ENCODE measurements at regions not wholly inside any gene's neighbourhood (a gene's known extent, or its start where the extent isn't known, plus 50 kb on each side); places are given as distances from the start of the nearest gene placed in this dataset.
"Not testable (repeated sequence)": the region's sequence is repeated elsewhere in the genome, so short reads cannot be mapped to it uniquely, and the experiment has no call there.

- Histone ChIP-seq H3K9me2 (ENCODE audit: low read depth, low read length) (no peaks in the 10 kb centered on the region), H2AFZ (ENCODE audit: low read length) (no peak overlapping the region), H4K20me1 (ENCODE audit: insufficient read depth, low read length) (no peaks in the 10 kb centered on the region), H3K9ac (ENCODE audit: low read length) (no peak overlapping the region), H3K27me3 (ENCODE audit: insufficient read depth, low read length) (no peaks in the 10 kb centered on the region), H3K4me2 (ENCODE audit: low read length) (no peak overlapping the region), H3K9me3 (ENCODE audit: low read length) (no peaks in the 10 kb centered on the region), H3K36me3 (ENCODE audit: insufficient read depth, low read length) (no peaks in the 10 kb centered on the region), H3K4me1 (ENCODE audit: insufficient read depth, low read length, severe bottlenecking) (no peaks in the 10 kb centered on the region), H3K79me2 (ENCODE audit: insufficient read depth, low read length) (no peaks in the 10 kb centered on the region), H3K4me3 (ENCODE audit: low read depth, low read length, poor library complexity, severe bottlenecking) (no peak overlapping the region), H3K27ac (ENCODE audit: low read depth, low read length, poor library complexity, severe bottlenecking) (no peak overlapping the region), H3F3A (ENCODE audit: insufficient read depth, low read length) (no peaks in the 10 kb centered on the region)
- TF ChIP-seq EZH2 (IDR thresholded peaks at IDR 0.05; ENCODE audit: borderline replicate concordance, low read length) (no peak), CTCF (IDR thresholded peaks at IDR 0.05; ENCODE audit: low read length) (no peak)
Observed at GRCh38 chr5:10017786-10018185, 231.9 kb downstream of the ATPSCKMT start.

DNA sequence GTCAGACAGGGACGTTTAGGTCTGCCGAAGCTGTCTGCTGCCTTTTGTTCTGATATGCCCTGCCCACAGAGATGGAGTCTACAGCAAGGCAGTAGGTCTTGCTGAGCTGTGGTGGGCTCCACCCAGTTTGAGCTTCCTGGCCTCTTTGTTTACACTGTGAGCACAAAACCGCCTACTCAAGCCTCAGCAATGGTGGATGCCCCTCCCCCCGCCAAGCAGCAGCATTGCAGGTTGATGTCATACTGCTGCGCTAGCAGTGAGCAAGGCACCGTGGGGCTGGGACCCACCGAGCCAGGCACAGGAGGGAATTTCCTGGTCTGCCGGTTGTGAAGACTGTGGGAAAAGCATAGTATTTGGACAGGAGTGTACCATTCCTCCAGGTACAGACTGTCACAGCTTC, 233.1 kb downstream of the ATPSCKMT start:
- not testable (repeated sequence) for H3K79me2 ChIP-seq (ENCODE audit: insufficient read depth, low read length); H3K27me3 ChIP-seq (ENCODE audit: insufficient read depth, low read length); H3K4me2 ChIP-seq (ENCODE audit: low read length); H4K20me1 ChIP-seq (ENCODE audit: insufficient read depth, low read length); H3K27ac ChIP-seq (ENCODE audit: low read depth, low read length, poor library complexity, severe bottlenecking); H2AFZ ChIP-seq (ENCODE audit: low read length); H3F3A ChIP-seq (ENCODE audit: insufficient read depth, low read length); H3K9me2 ChIP-seq (ENCODE audit: low read depth, low read length); H3K4me1 ChIP-seq (ENCODE audit: insufficient read depth, low read length, severe bottlenecking); H3K36me3 ChIP-seq (ENCODE audit: insufficient read depth, low read length); H3K4me3 ChIP-seq (ENCODE audit: low read depth, low read length, poor library complexity, severe bottlenecking); H3K9me3 ChIP-seq (ENCODE audit: low read length); H3K9ac ChIP-seq (ENCODE audit: low read length)

DNA sequence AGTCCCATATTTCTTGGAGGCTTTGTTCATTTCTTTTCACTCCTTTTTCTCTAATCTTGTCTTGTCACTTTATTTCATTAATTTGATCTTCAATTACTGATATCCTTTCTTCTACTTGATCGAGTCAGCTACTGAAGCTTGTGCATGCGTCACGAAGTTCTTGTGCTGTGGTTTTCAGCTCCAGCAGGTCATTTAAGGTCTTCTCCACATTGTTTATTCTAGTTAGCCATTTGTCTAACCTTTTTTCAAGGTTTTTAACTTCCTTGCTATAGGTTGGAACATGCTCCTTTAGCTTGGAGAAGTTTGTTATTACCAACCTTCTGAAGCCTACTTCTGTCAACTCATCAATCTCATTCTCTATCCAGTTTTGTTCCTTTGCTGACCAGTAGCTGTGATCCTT, 234.0 kb downstream of the ATPSCKMT start:
- H3K9ac ChIP-seq (ENCODE audit: low read length); H3K27ac ChIP-seq (ENCODE audit: low read depth, low read length, poor library complexity, severe bottlenecking); H3K9me3 ChIP-seq (ENCODE audit: low read length); H3F3A ChIP-seq (ENCODE audit: insufficient read depth, low read length); H3K27me3 ChIP-seq (ENCODE audit: insufficient read depth, low read length); H3K79me2 ChIP-seq (ENCODE audit: insufficient read depth, low read length); H3K4me1 ChIP-seq (ENCODE audit: insufficient read depth, low read length, severe bottlenecking); H4K20me1 ChIP-seq (ENCODE audit: insufficient read depth, low read length); H3K4me2 ChIP-seq (ENCODE audit: low read length); H3K9me2 ChIP-seq (ENCODE audit: low read depth, low read length); H3K36me3 ChIP-seq (ENCODE audit: insufficient read depth, low read length); H3K4me3 ChIP-seq (ENCODE audit: low read depth, low read length, poor library complexity, severe bottlenecking); H2AFZ ChIP-seq (ENCODE audit: low read length): not testable (repeated sequence)

GRCh38 chr5:10009802-10010201, 239.9 kb downstream of the ATPSCKMT start:
- Histone ChIP-seq H3K4me2 (ENCODE audit: low read length) (no peak overlapping the region), H3K9me3 (ENCODE audit: low read length) (no peaks in the 10 kb centered on the region), H3F3A (ENCODE audit: insufficient read depth, low read length) (no peaks in the 10 kb centered on the region), H3K4me3 (ENCODE audit: low read depth, low read length, poor library complexity, severe bottlenecking) (no peak overlapping the region), H2AFZ (ENCODE audit: low read length) (no peak overlapping the region), H3K9ac (ENCODE audit: low read length) (no peak overlapping the region), H4K20me1 (ENCODE audit: insufficient read depth, low read length) (no peaks in the 10 kb centered on the region), H3K9me2 (ENCODE audit: low read depth, low read length) (no peaks in the 10 kb centered on the region), H3K36me3 (ENCODE audit: insufficient read depth, low read length) (no peaks in the 10 kb centered on the region), H3K27me3 (ENCODE audit: insufficient read depth, low read length) (no peaks in the 10 kb centered on the region), H3K79me2 (ENCODE audit: insufficient read depth, low read length) (no peaks in the 10 kb centered on the region), H3K4me1 (ENCODE audit: insufficient read depth, low read length, severe bottlenecking) (no peaks in the 10 kb centered on the region), H3K27ac (ENCODE audit: low read depth, low read length, poor library complexity, severe bottlenecking) (no peak overlapping the region)
- no peak for TF ChIP-seq EZH2 (IDR thresholded peaks at IDR 0.05; ENCODE audit: borderline replicate concordance, low read length)
- no peak for TF ChIP-seq CTCF (IDR thresholded peaks at IDR 0.05; ENCODE audit: low read length)
